CD4-positive, alpha-beta T cell (primary cell): ENCODE measurements at regions not wholly inside any gene's neighbourhood (a gene's known extent, or its start where the extent isn't known, plus 50 kb on each side); places are given as distances from the start of the nearest gene placed in this dataset.
"Not testable (repeated sequence)": the region's sequence is repeated elsewhere in the genome, so short reads cannot be mapped to it uniquely, and the experiment has no call there.

Experiments
- ATAC-seq: fragments of 200-7000 bp; cut with Tn5 transposase; one replicate; pipeline ENCODE4 v1.10.0; 2022; ENCODE audit warnings: mild to moderate bottlenecking; ENCODE audit not compliant: poor library complexity
- CTCF ChIA-PET: fragments of 350-600 bp; sonication (Branson Sonifier 250); formaldehyde crosslinking; loops from one replicate; lab custom pipeline; 2021; ENCODE audit warnings: antibody characterized with exemption, inconsistent platforms; lab: Charles Lee
- POLR2A ChIA-PET: fragments of 350-600 bp; sonication (Branson Sonifier 250); formaldehyde crosslinking; loops from one replicate; lab custom pipeline; 2021; ENCODE audit warnings: antibody characterized with exemption, inconsistent platforms; lab: Charles Lee
- DNase-seq, 14 experiments: peaks; one replicate each; pipeline ENCODE4 v3.0.0-alpha.2; 2013 to 2020; ENCODE audit warnings: mixed read lengths in 2 of 14
- H3K27ac ChIP-seq, 2 donors: one replicate each; pipeline versions ENCODE4 v1.5.1 to v1.7.0; 2013; ENCODE audit warnings: low read length in 2 of 2, low read depth in 1 of 2, mild to moderate bottlenecking in 1 of 2
- H3K27me3 ChIP-seq, 2 experiments: 1 replicate in 1 of 2; 2 replicates in 1 of 2; pipeline versions ENCODE4 v1.6.1 to v1.7.0; 2013; ENCODE audit warnings: low read length in 2 of 2, control low read depth in 1 of 2, mild to moderate bottlenecking in 1 of 2, moderate library complexity in 1 of 2; ENCODE audit not compliant: insufficient read depth in 2 of 2, control insufficient read depth in 1 of 2
- H3K36me3 ChIP-seq: one replicate; pipeline ENCODE4 v1.6.1; 2013; ENCODE audit warnings: low read length, control low read depth; ENCODE audit not compliant: insufficient read depth
- H3K4me1 ChIP-seq: one replicate; pipeline ENCODE4 v1.6.1; 2013; ENCODE audit warnings: low read length, control low read depth; ENCODE audit not compliant: insufficient read depth
- H3K4me3 ChIP-seq: one replicate; pipeline ENCODE4 v1.5.1; 2013; ENCODE audit warnings: mild to moderate bottlenecking, low read length, moderate library complexity
- H3K9me3 ChIP-seq, 2 experiments: 1 replicate in 1 of 2; 2 replicates in 1 of 2; pipeline versions ENCODE4 v1.6.1 to v1.7.0; 2013; ENCODE audit warnings: low read length in 2 of 2, mild to moderate bottlenecking in 2 of 2, control low read depth in 1 of 2, moderate library complexity in 1 of 2; ENCODE audit not compliant: control insufficient read depth in 1 of 2, insufficient read depth in 1 of 2
- H3K27ac Mint-ChIP-seq: one replicate; pipeline ENCODE4 v1.8.0; 2020; ENCODE audit warnings: mixed read lengths
- H3K27me3 Mint-ChIP-seq: one replicate; pipeline ENCODE4 v1.8.0; 2021; ENCODE audit warnings: mixed read lengths
- H3K36me3 Mint-ChIP-seq: one replicate; pipeline ENCODE4 v1.8.0; 2021; ENCODE audit warnings: low read depth, mixed read lengths
- H3K4me1 Mint-ChIP-seq: one replicate; pipeline ENCODE4 v1.8.0; 2021; ENCODE audit warnings: low read depth, mixed read lengths
- H3K4me3 Mint-ChIP-seq: one replicate; pipeline ENCODE4 v1.8.0; 2020; ENCODE audit warnings: mild to moderate bottlenecking, mixed read lengths
- H3K9me3 Mint-ChIP-seq: one replicate; pipeline ENCODE4 v1.8.0; 2020; ENCODE audit warnings: mixed read lengths
- intact Hi-C, 2 experiments: fragments of 100-400 bp; cut with DNase I in 1 of 2; cut with micrococcal nuclease in 1 of 2; formaldehyde crosslinking; loops; one replicate each; pipeline versions ENCODE4 v1.15.1 to v1.9.0; 2023 to 2025; cut with DNase I, micrococcal nuclease
- TF ChIP-seq, protein P1 (sequence below): fragments of 200-600 bp; IDR thresholded peaks from one replicate; pipeline ENCODE4 v1.8.0; 2022; ENCODE audit warnings: antibody characterized with exemption, mild to moderate bottlenecking

DNA sequence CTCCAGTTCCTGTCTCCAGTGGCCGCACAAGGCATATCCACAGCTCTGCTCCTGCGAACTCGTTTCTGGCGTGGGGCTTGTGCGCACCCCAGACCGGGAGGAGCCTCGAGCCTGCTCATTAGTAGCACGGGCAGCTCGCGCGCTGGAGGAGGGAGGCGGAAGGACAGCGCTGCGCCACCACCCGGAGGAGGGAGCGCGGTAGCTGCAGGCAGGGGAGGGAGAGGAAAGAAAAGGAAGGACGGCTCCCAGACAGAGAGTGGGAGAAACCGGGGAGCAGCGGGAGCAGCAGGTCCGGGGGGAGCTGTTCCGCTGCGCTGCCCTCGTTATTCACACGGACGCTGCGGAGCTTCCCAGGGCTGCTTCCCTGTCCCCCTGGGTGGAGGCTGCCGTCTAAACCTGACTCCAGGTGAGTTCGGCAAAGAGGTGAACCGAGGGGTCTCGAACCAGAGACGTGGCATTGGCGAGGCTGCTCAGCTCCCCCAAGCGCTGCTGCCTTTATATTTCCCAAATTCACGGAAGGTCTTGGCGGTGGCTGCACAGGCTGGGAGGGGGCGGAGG is 121.3 kb upstream of the ZNF717 start:
- intact Hi-C loops: no loop called here
- H3K36me3 ChIP-seq: no peaks in the 10 kb centered on the region
- Mint-ChIP-seq H3K4me3 (no peak overlapping the region), H3K9me3 (peaks cover 3% of the 10 kb centered on the region), H3K27ac (no peak overlapping the region), H3K4me1 (no peaks in the 10 kb centered on the region), H3K27me3 (peaks cover 10% of the 10 kb centered on the region), H3K36me3 (no peaks in the 10 kb centered on the region)
- no peak for ATAC-seq
- TF ChIP-seq, protein P1, sequence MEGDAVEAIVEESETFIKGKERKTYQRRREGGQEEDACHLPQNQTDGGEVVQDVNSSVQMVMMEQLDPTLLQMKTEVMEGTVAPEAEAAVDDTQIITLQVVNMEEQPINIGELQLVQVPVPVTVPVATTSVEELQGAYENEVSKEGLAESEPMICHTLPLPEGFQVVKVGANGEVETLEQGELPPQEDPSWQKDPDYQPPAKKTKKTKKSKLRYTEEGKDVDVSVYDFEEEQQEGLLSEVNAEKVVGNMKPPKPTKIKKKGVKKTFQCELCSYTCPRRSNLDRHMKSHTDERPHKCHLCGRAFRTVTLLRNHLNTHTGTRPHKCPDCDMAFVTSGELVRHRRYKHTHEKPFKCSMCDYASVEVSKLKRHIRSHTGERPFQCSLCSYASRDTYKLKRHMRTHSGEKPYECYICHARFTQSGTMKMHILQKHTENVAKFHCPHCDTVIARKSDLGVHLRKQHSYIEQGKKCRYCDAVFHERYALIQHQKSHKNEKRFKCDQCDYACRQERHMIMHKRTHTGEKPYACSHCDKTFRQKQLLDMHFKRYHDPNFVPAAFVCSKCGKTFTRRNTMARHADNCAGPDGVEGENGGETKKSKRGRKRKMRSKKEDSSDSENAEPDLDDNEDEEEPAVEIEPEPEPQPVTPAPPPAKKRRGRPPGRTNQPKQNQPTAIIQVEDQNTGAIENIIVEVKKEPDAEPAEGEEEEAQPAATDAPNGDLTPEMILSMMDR: no peak
- H3K27me3 ChIP-seq: no peaks in the 10 kb centered on the region
- DNase-seq: no peak
- H3K4me3 ChIP-seq: no peak overlapping the region
- no peak overlapping the region for H3K27ac ChIP-seq
- H3K4me1 ChIP-seq: no peaks in the 10 kb centered on the region
- ChIA-PET CTCF (no interaction called here), POLR2A (no interaction called here)
- peaks cover 0 to 12% of the 10 kb centered on the region in 2 experiments for H3K9me3 ChIP-seq

DNA sequence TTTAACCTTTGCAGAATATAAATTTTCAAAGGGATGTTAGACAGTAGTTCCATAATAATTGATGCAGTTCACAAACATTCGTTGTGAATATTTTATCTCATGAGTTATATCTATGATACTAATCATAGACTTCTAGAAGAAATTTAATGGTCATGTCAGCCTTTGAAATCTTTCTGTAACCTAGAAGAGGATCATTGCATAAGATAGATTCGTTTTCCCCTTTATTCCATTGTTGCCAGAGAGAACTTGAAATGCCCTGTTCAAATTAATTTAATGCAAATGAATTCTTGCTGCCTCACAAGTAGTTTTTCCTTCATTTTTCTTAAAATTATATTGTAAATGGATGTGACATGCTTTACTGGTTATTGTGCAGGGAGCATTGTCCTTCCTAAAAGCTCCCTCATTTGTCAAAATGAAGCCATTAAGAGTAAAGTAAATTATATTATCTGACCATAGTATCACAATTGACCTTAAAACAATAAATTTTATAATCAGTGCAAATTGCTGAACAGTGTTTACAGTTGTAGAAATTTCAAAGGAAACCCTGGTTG is 128.5 kb upstream of the ZNF717 start:
- intact Hi-C loops: no loop called here
- peaks cover 15% of the 10 kb centered on the region for H3K9me3 Mint-ChIP-seq
- Histone ChIP-seq H3K27me3 (no peaks in the 10 kb centered on the region), H3K9me3 (peaks cover 0 to 4% of the 10 kb centered on the region in 2 experiments), H3K27ac (no peak overlapping the region), H3K4me3 (no peak overlapping the region), H3K36me3 (no peaks in the 10 kb centered on the region), H3K4me1 (no peaks in the 10 kb centered on the region)
- H3K4me3 Mint-ChIP-seq: no peak overlapping the region
- H3K27ac Mint-ChIP-seq: no peak overlapping the region
- POLR2A ChIA-PET: no interaction called here
- ATAC-seq (no peak), DNase-seq (no peak)
- no peaks in the 10 kb centered on the region for H3K27me3 Mint-ChIP-seq
- H3K36me3 Mint-ChIP-seq: no peaks in the 10 kb centered on the region
- TF ChIP-seq, protein P1: no peak
- CTCF ChIA-PET: no interaction called here
- H3K4me1 Mint-ChIP-seq: no peaks in the 10 kb centered on the region

DNA sequence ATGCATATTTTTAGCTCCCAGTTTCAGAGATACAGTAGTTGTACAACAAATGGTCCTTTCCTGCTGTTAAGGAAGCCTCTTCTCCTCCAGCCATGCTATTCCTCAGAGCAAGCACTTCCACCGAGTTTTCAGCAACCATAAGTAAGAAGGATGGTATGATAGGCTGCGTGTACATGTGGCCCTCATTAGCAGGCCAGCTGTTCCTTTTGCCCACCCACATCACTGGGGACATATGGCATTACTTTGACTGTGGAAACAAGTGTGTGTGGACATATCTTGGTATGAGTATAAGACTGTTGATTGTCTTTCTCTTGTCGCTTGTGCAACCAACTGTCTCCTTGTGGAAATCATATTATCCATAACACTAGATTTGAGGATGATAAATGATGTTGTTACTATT is 129.4 kb upstream of the ZNF717 start:
- peaks cover 15% of the 10 kb centered on the region for H3K9me3 Mint-ChIP-seq
- H3K4me1 Mint-ChIP-seq, H3K4me3 Mint-ChIP-seq, H3K27ac ChIP-seq, H3K27me3 ChIP-seq, H3K36me3 ChIP-seq, CTCF ChIA-PET, ATAC-seq, H3K4me3 ChIP-seq, intact Hi-C loops, H3K27me3 Mint-ChIP-seq, H3K27ac Mint-ChIP-seq, H3K4me1 ChIP-seq, POLR2A ChIA-PET, DNase-seq, H3K9me3 ChIP-seq, H3K36me3 Mint-ChIP-seq: not testable (repeated sequence)

DNA sequence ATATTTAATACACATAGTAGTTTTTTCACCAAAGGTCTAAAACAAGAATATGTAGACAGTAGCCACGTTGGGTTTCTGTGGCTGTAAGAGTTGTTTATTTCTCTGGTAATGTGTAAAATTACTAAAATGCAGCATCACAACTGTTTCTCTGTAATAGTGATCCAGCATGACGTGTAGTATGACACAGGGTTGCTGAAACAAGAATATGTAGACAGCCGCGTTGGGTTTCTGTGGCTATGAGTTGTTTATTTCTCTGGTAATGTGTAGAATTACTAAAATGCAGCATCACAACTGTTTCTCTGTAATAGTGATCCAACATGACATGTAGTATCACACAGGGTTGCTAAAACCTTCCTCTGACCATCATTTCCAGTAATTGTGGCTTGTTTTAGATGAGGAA is 153.6 kb upstream of the ZNF717 start:
- H3K27ac ChIP-seq: no peak overlapping the region
- H3K27me3 ChIP-seq: no peaks in the 10 kb centered on the region
- Mint-ChIP-seq H3K27me3 (no peaks in the 10 kb centered on the region), H3K4me1 (no peaks in the 10 kb centered on the region), H3K9me3 (no peaks in the 10 kb centered on the region), H3K36me3 (no peaks in the 10 kb centered on the region), H3K4me3 (no peak overlapping the region), H3K27ac (no peak overlapping the region)
- TF ChIP-seq, protein P1: no peak
- intact Hi-C loops: no loop called here
- ChIA-PET CTCF (no interaction called here), POLR2A (no interaction called here)
- H3K4me3 ChIP-seq: no peak overlapping the region
- DNase-seq (no peak), ATAC-seq (no peak)
- no peaks in the 10 kb centered on the region for H3K36me3 ChIP-seq
- no peaks in the 10 kb centered on the region for H3K9me3 ChIP-seq
- no peaks in the 10 kb centered on the region for H3K4me1 ChIP-seq
